Epithelial cell of proximal tubule (primary cell): ENCODE measurements at regions not wholly inside any gene's neighbourhood (a gene's known extent, or its start where the extent isn't known, plus 50 kb on each side); places are given as distances from the start of the nearest gene placed in this dataset.

Experiments used
- DNase-seq: peaks from one replicate; pipeline ENCODE4 v3.0.0-alpha.2; 2011; ENCODE audit warnings: low read depth
- H3K4me3 ChIP-seq: 2 replicates; pipeline ENCODE4 v1.5.1; 2011; ENCODE audit warnings: low read depth, mild to moderate bottlenecking, low read length
- CTCF ChIP-seq: conservative IDR thresholded peaks from 2 replicates; pipeline ENCODE4 v1.5.1; 2012; ENCODE audit warnings: low read depth, mild to moderate bottlenecking, low read length

- DNase-seq, result no peak
- no peak for TF ChIP-seq CTCF
- H3K4me3 ChIP-seq, result no peak overlapping the region
Observed at GRCh38 chr6:137967689-137968454, 100.8 kb downstream of the TNFAIP3 start.

- DNase-seq, result no peak
- no peak overlapping the region for H3K4me3 ChIP-seq
- TF ChIP-seq CTCF, result no peak
Observed at GRCh38 chr6:137968455-137968804, 101.4 kb downstream of the TNFAIP3 start.

GRCh38 chr6:137968901-137969300 is 101.8 kb downstream of the TNFAIP3 start:
- no peak overlapping the region for H3K4me3 ChIP-seq
- no peak for DNase-seq
- TF ChIP-seq CTCF, result no peak

GRCh38 chr6:137969874-137970273 is 102.8 kb downstream of the TNFAIP3 start:
- TF ChIP-seq CTCF, result no peak
- no peak overlapping the region for H3K4me3 ChIP-seq
- no peak for DNase-seq

- TF ChIP-seq CTCF, result no peak
- no peak overlapping the region for H3K4me3 ChIP-seq
- DNase-seq, result no peak
Observed at GRCh38 chr6:137970368-137970767, 103.3 kb downstream of the TNFAIP3 start.

GRCh38 chr6:137973201-137973600 is 106.1 kb downstream of the TNFAIP3 start:
- no peak for TF ChIP-seq CTCF
- H3K4me3 ChIP-seq, result no peak overlapping the region
- DNase-seq, result no peak
